Activated CD4-positive, alpha-beta T cell treated with anti-CD3 and anti-CD28 coated beads, Interleukin-2, Interleukin-4, amounts not matched to agents 100 ng/mL and 50 ng/mL, durations not matched to agents 16 hours and 8 hours (primary cell): ENCODE measurements at regions not wholly inside any gene's neighbourhood (a gene's known extent, or its start where the extent isn't known, plus 50 kb on each side); places are given as distances from the start of the nearest gene placed in this dataset.

ENCODE experiments used
- DNase-seq: peaks from one replicate; pipeline ENCODE4 v3.0.0-alpha.2; 2020; ENCODE audit warnings: low spot score

- DNase-seq = no peak
These were observed 345.6 kb downstream of the AKAIN1 start for GRCh38 chr18:4851301-4851976.

GRCh38 chr18:4847056-4847455 lies 350.0 kb downstream of the AKAIN1 start:
- DNase-seq = no peak

DNA sequence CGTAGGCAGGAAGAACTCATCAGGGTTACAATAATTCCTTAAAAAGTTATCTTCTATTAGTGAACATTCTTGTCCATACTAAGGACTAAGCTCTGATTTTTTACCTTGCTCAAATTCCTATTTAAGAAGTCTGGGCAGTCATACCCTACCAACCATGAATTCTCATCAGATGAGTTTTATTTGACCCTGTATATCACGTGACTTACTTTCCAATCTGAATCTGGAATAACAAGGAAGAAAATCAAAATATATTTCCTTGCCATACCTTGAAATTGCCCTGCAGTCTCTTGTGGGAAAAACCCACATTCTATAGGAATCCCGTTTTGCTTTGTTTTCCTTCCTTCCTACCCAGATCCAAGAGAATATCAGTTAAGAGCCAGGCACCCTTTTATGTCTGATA lies 352.7 kb downstream of the AKAIN1 start:
- DNase-seq = no peak

DNA sequence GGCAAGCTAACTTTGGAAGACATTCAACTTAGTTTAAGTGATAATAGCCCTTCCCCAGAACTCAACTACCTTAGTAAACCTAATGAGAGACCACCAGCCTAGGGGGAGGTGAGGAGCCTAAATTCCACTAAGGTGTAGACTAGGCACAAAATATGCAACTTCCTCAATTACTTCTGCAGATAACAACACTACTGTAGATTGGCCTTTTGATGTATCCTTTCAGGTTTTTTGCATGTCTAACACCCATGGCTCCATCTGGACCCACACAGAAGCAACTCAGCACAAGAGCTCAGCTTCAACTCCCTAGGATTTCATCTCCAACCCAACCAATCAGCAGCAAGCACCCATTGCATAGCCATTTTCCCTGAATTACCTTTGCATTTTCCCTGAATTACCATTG lies 353.3 kb downstream of the AKAIN1 start:
- no peak for DNase-seq

GRCh38 chr18:4842751-4843150 lies 354.3 kb downstream of the AKAIN1 start:
- DNase-seq = no peak

GRCh38 chr18:4842287-4842686 lies 354.8 kb downstream of the AKAIN1 start:
- DNase-seq = no peak

DNA sequence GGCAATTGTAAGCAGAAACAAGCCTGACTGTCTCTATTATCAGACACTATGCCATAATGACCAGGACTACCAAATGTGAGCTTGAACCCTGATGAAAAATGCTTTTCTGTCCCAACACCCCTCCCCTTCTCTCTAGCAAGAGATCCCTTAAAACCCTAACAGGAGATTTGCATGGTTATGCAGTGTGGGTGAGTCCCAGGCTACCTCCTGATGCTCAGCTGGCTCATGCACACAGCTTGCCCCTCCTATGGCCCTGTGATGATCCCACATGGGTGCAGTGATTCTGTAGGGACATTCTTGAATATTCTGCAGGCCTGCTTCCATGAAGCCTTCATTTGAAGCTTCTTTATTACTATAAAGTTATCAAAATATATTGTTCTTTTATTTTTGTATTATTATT lies 357.4 kb downstream of the AKAIN1 start:
- no peak for DNase-seq

DNA sequence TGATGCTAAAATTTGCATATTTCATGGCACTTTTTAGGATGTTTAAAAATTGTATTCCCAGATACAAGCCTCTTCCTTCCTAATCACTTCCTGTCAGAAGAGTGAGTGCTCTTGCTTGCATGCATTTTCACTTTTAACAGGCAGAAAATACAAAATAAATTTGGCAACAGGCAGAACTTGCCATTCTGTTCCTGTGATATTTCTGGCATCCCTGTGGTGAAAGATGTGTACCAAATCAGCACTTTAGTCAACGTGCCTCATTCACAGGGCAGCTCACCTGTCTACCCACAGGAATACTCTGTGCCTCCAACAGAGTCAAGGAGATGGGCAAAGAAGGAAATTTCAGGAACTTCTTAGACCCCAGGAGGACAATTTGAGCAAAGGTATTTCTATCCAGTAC lies 360.9 kb downstream of the AKAIN1 start:
- DNase-seq = no peak

DNA sequence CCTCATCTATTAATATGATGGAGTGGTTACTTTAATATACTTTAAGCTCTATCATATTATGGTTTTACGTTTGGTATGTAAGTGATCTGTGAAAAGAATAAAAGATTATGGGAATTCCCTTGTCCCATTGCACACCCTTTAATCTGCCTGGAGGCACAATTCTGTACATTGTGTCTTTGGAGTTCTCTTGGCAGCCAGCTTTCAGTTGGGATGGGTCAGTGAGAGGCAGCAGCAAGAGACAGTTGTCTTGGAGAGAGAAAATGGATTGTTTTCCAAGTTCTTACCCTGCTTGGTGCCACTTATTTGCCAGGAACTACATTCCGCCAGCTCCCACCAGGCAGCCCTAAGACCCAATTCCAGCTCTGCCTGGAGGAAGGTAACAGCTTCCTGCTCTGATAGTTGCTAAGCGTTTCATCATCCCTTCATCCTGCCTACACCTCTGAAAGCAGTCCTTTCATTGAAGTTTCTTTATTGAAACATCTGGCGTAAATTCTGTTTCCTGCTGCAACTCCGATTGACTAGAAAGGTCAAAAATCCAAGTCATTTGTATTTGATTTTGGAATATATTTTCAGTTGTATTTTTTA lies 365.2 kb downstream of the AKAIN1 start:
- DNase-seq = no peak

- DNase-seq = no peak
These were observed 365.9 kb downstream of the AKAIN1 start for GRCh38 chr18:4831127-4831526.

GRCh38 chr18:4823091-4823490 lies 368.0 kb upstream of the DLGAP1 start:
- DNase-seq = no peak

- DNase-seq = no peak
These were observed 366.7 kb upstream of the DLGAP1 start for GRCh38 chr18:4821801-4822200.

DNA sequence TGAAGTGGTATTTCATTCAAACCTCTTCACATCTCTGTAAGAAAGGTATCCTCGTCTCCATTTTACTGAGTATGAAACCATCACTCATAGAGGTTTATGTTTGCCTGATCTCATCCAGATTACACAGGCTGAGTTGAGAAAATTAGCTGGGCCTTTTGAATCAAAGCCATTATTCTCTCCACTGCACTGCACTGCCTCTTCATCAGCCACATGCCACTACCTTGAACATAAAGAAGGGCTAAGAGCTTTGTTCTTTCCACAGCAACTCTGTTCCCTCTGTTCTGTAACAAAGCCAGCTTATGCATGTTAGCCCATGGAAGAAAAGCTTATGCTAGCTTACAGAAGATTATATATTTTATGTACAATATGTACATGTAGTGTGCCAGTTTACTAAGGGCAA lies 362.6 kb upstream of the DLGAP1 start:
- DNase-seq = no peak

- no peak for DNase-seq
These were observed 358.6 kb upstream of the DLGAP1 start for GRCh38 chr18:4813708-4814107.

DNA sequence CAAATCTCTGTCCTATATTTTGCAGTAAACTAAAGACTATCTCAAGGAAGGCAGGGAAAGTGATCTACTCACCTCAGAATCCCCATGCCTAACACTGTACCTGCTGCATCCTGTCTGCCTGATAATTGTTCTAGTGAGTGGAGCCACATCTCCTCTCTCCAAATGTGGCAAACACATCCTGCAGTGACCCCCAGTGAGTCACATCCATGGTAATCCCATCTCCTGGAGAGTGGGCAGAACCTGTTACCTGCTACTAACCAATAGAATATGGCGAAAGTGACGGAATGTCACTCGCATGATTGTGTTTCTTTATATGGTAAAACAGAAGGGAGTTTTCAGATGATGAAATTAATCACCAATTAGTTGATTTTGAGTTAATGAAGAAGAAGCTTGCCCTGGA lies 353.8 kb upstream of the DLGAP1 start:
- no peak for DNase-seq

DNA sequence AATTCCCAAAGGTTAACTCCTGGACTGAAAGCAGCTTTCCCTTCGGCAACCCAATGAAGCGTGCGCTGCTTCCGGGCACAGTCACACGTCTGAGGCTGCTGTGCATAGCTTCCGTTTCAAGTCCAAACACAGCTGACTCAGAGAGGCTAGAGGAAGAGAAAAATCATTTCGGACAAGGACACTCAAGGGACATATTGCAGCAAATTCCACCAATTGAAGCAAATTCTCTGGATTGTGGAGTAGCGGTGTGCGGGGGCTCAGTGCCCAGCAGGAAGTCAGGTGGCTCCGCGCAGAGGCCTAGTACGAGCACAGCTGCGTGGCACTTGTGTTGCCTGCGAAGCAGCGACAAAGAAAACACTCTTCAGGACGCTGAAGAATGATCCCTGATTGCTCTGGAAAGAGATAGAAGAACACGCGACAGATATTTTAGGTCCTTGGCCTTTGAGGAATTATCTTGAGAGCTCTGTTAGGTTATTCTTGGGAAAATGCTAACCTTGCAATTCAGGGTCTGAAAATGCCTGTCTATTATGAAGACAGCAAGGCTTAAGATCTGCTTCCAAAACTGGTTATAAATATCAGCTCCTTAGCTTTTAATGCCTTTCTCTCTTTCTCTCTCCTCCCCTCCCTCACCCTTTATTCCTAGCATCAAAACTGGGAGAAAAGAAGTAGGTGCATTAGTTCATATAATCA lies 352.6 kb upstream of the DLGAP1 start:
- no peak for DNase-seq

GRCh38 chr18:4806331-4806730 lies 351.2 kb upstream of the DLGAP1 start:
- DNase-seq = no peak

GRCh38 chr18:4802296-4802695 lies 347.2 kb upstream of the DLGAP1 start:
- no peak for DNase-seq

DNA sequence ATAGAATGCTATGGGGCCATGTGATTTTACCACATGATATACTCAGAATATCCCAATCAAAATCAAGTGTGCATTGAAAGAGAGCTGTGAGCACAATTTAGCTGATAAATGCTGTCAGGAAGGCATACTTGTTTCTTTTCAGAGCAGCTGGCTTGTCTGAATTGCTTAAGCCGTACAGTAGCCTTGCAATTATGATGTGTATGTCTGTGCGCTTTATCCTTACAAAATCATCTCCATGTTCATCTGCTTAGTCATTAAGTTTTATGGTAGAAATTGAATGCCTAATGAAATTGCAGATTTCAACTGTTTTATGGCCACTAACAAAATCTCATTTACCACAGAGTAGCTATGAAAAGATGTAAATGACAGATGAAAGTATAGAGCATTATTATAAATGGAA lies 346.0 kb upstream of the DLGAP1 start:
- DNase-seq = no peak

DNA sequence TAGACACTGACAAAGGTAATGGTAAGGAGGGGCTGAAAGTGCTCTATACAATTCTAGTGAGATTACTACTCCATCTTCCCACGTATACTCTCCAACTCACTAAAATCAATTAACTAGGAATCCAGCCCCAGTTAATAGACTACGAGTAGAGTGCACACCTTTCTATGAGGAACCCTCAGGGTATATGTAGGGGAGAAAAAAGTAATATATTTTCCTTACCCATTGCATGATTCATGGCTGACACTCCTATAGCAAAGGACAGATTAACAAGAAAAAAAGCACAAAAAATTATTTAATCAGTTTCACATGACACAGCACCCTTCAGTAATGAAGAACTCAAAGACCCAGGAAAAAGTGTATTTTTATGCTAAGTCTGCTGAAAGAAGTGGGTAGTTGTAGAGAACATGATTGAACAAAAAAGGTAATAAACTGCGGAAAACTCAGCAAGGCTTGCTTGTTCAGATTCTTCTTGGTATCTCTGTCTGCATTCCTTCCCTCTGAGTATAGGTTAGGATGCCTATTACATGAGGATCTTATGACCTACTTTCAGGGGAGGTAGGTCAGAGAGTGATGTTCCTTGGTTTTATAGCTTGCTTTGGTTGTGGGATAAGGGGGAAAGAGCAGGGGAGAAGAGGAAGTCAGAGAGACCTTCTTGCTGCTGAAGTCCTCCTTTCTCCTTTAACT lies 342.0 kb upstream of the DLGAP1 start:
- DNase-seq = no peak

DNA sequence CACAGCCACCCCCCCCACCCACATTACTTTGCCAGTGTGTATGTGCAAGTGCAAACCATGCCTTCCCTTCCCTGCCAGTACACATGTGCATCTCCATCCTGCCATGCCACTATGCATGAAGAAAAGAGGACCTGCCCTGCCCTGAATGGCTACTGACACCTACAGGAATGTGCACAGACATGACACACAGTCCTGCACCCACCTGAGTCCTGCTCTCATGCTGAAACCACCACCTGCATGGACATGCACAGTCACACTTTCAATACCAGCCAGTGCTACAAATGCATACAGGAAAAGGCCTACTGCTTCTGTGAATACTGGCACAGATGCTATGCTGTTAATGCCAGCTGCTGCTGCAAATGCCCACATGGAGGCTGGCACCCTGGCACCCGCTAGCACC lies 334.4 kb upstream of the DLGAP1 start:
- DNase-seq = no peak

DNA sequence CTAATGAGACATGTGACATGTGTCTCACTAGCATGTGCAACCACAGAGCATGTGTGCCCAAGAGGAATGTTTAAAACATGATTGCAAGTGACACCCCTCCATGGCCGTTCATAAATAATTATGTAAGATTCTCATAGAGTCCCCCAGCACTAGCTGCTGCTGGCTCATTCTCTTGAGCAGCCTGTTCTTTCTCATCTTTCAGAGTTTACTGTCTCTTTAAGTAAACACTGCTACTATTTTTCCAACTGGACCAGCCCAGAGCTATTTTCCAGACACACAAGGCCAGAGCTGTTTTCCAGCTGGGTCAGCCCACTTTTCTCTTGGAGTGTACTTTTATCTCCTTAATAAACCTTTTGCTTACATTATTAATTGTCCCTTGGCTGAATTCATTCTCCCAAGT lies 326.8 kb upstream of the DLGAP1 start:
- DNase-seq = no peak

GRCh38 chr18:4765401-4765800 lies 310.3 kb upstream of the DLGAP1 start:
- DNase-seq = no peak
